IMR-90 (cell line): ENCODE measurements at regions not wholly inside any gene's neighbourhood (a gene's known extent, or its start where the extent isn't known, plus 50 kb on each side); places are given as distances from the start of the nearest gene placed in this dataset.

Experiments used
- BHLHE40 ChIP-seq: fragments of 150-350 bp; IDR thresholded peaks from 2 replicates; pipeline ENCODE4 v1.6.1; 2016; ENCODE audit warnings: mild to moderate bottlenecking, low read depth, low read length
- RCOR1 ChIP-seq: IDR thresholded peaks from 2 replicates; pipeline ENCODE4 v1.6.1; 2012; ENCODE audit warnings: mild to moderate bottlenecking, low read length, improper control_type of control experiment; ENCODE audit not compliant: insufficient replicate concordance
- SMC3 ChIP-seq: fragments of 150-350 bp; IDR thresholded peaks from 2 replicates; pipeline ENCODE4 v1.6.1; 2016; ENCODE audit warnings: low read depth, mild to moderate bottlenecking, antibody characterized with exemption, low read length, moderate library complexity
- TF ChIP-seq, protein P1 (sequence below): conservative IDR thresholded peaks from 2 replicates; pipeline ENCODE4 v1.5.1; 2012; ENCODE audit warnings: mild to moderate bottlenecking, low read depth, low read length, improper control_type of control experiment
- TF ChIP-seq, protein P2 (sequence below): fragments of 150-350 bp; IDR thresholded peaks from 2 replicates; pipeline ENCODE4 v1.6.1; 2017; ENCODE audit warnings: mild to moderate bottlenecking, antibody characterized with exemption, low read length, low read depth

DNA sequence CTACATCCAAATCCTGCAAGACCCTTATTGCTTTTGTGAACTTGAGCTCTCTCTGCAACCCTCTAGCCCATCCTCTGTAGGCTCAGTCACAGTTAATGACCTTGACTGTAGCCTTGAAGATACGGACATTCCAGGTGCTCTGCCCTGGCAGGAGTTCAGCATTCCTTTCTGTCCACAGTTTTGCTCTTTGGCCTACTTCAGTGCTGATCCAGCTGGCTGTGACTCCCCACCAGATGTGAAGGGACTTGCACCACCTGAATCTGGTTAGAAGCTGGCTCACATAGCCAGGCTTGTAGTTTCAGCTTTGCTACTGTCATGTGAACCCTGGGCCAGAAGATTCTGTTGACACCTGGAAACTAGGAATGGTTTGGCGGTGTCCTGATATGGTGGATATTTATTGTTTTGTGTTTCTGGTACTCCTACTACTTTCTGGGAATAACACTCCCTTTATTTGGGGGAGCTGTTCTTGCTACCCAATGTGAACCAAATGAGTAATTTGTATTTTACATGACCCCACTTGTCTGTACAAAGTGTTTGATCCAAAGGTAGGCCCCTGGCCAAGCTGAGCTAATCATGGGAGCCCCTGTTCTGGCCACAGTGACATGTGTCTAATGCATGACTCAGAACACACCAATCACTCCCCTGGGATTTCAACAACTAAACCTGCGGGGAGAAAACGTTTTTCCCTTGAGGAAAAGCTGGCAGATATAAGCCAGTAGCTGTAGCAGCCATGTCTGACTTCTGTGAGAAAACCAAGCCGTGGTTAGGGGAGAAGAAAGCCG is 73.4 kb downstream of the CDCA7 start:
- no peak for TF ChIP-seq SMC3
- TF ChIP-seq, protein P1, sequence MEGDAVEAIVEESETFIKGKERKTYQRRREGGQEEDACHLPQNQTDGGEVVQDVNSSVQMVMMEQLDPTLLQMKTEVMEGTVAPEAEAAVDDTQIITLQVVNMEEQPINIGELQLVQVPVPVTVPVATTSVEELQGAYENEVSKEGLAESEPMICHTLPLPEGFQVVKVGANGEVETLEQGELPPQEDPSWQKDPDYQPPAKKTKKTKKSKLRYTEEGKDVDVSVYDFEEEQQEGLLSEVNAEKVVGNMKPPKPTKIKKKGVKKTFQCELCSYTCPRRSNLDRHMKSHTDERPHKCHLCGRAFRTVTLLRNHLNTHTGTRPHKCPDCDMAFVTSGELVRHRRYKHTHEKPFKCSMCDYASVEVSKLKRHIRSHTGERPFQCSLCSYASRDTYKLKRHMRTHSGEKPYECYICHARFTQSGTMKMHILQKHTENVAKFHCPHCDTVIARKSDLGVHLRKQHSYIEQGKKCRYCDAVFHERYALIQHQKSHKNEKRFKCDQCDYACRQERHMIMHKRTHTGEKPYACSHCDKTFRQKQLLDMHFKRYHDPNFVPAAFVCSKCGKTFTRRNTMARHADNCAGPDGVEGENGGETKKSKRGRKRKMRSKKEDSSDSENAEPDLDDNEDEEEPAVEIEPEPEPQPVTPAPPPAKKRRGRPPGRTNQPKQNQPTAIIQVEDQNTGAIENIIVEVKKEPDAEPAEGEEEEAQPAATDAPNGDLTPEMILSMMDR = no peak
- TF ChIP-seq, protein P2, sequence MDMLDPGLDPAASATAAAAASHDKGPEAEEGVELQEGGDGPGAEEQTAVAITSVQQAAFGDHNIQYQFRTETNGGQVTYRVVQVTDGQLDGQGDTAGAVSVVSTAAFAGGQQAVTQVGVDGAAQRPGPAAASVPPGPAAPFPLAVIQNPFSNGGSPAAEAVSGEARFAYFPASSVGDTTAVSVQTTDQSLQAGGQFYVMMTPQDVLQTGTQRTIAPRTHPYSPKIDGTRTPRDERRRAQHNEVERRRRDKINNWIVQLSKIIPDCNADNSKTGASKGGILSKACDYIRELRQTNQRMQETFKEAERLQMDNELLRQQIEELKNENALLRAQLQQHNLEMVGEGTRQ = no peak
- TF ChIP-seq RCOR1 = no peak
- TF ChIP-seq BHLHE40 = no peak
